Epidermal melanocyte (primary cell): ENCODE measurements at regions not wholly inside any gene's neighbourhood (a gene's known extent, or its start where the extent isn't known, plus 50 kb on each side); places are given as distances from the start of the nearest gene placed in this dataset.
"Not testable (repeated sequence)": the region's sequence is repeated elsewhere in the genome, so short reads cannot be mapped to it uniquely, and the experiment has no call there.

ENCODE experiments used
- DNase-seq: peaks from one replicate; pipeline ENCODE4 v3.0.0; 2011; ENCODE audit warnings: low spot score; ENCODE audit not compliant: insufficient read length

GRCh38 chr2:212913640-212914306 lies 237.6 kb downstream of the IKZF2 start:
- DNase-seq: no peak

DNA sequence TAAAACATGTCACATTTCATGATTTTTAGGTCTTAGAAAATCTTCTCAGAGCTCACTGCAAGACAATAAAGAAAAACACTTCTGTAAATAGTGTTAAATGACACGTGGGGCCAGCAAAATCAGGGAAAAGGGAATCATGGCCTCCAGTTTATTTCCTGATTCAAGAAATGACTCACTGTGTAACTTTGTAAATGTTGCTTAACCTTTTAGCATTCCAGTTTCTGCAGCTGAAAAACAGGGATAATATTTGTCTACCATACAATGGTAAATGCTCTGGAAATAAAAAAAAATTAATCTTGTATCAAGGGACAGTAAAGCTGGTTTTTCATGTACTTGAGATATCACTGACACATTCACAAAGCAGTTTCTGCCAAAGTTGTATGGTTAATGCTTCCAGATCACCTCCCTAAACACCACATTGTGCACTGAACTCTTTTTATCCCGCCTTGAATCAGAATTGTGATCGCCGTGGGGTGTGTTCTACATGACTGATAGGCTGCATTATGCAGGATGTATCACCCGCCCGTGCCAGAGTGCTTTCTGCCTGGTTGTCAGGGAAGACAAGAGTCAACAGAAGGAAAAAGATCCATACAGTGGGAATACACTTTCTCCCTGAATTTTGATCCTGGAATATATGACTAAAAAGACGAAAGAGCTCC lies 238.8 kb downstream of the IKZF2 start:
- DNase-seq: peak; percentile 46

DNA sequence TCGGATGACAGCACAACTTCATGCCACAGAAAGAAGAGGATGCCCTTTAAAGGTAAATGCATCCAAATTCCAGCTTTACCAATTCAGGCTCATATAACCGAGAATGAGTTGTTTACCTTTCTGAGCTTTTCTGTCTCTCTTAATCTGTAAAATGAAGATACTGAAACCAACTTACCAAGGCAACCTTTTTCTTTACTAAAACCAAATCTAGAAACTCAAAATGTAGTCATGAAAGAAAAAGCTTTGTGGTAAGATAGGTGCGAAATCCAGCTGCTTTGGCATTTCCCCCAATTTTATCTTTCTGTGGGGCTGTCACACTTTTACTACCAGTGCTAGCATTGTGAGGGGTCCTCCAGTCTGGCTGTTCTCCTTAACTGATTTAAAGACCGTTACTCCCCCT lies 240.4 kb downstream of the IKZF2 start:
- DNase-seq: no peak

- no peak for DNase-seq
Observed at GRCh38 chr2:212908682-212909435, 242.6 kb downstream of the IKZF2 start.

GRCh38 chr2:212908031-212908430 lies 243.4 kb downstream of the IKZF2 start:
- no peak for DNase-seq

DNA sequence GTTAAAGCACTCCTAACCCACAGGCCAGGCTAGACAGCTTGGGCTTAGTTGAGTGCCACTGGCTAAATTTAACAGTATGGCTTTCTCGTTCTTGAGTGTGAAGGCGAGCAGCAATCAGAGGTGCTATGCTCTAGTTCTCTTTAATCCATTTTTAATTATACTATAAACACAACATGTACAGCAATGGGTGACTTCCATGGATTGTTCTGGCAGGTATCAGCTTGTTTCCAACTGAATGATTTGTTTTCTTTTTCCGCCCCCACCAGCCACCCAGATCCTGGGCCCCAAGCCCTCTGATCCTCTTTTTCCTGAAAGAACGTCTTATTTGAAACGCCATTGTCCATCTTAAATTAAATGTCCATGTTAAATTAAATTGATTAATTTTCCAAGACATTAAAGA lies 244.8 kb downstream of the IKZF2 start:
- no peak for DNase-seq

- no peak for DNase-seq
Observed at GRCh38 chr2:212905640-212906201, 245.7 kb downstream of the IKZF2 start.

DNA sequence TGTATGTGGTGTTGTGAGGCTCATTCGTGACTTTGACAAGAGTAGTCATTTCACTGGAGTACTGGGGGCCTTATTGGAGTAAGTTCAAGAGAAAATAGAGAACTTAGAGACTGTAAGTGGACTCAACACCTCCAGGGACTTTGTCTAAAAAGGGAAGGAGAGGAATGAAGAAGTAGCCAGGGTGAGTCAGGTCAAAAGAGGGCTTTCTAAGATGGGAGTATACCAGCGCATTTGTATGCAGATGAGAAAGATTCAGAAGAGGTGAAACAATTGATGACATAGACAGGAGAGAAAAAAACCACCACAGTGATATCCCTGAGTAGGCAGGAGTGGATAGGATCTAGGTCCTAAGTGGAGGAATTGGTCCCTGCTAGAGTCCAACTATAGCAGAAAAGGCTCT lies 246.8 kb downstream of the IKZF2 start:
- no peak for DNase-seq

GRCh38 chr2:212903413-212903812 lies 248.0 kb downstream of the IKZF2 start:
- no peak for DNase-seq

DNA sequence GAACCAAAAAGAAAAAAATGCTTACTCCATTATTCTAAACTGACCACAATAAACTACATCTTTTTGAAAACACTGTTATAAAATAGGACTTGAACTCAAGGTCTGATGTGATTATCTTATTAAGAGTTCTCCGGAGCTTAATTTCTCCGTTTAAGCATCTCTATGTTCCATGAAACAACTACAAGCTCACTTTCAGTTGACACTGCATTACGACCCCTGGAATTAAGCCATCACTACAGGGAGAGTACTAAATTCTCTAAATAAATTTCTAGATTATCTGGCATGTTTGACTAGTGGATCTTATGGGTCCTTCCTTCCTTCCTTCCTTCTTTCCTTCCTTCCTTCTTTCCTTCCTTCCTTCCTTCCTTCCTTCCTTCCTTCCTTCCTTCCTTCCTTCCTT lies 249.0 kb downstream of the IKZF2 start:
- DNase-seq: no peak

GRCh38 chr2:212901604-212902275 lies 249.7 kb downstream of the IKZF2 start:
- DNase-seq: no peak

GRCh38 chr2:212900715-212901114 lies 250.7 kb downstream of the IKZF2 start:
- DNase-seq: no peak

DNA sequence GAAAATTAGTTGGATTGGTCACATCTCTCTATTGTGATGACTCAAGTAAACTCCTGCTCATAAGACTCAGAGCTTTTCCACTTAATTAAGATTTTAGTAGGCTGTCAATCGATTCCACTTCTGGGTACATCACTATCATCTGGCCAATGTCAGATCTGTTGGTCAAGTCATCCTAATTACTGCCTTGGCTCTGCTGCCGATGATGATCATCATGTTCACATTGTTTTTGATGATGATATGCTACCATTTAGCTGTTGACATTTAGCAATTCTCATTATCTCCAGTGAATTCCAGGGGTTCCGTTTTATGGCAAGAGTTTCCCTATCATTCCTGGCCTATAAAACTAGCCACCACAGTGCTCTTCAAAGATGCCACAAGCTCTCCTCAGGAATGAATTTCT lies 253.4 kb downstream of the IKZF2 start:
- DNase-seq: no peak

GRCh38 chr2:212897296-212897695 lies 254.1 kb downstream of the IKZF2 start:
- no peak for DNase-seq

- DNase-seq: no peak
Observed at GRCh38 chr2:212894026-212894425, 257.4 kb downstream of the IKZF2 start.

GRCh38 chr2:212893216-212893615 lies 258.2 kb downstream of the IKZF2 start:
- no peak for DNase-seq

- no peak for DNase-seq
Observed at GRCh38 chr2:212892193-212892592, 259.2 kb downstream of the IKZF2 start.

- no peak for DNase-seq
Observed at GRCh38 chr2:212891580-212891979, 259.8 kb downstream of the IKZF2 start.

DNA sequence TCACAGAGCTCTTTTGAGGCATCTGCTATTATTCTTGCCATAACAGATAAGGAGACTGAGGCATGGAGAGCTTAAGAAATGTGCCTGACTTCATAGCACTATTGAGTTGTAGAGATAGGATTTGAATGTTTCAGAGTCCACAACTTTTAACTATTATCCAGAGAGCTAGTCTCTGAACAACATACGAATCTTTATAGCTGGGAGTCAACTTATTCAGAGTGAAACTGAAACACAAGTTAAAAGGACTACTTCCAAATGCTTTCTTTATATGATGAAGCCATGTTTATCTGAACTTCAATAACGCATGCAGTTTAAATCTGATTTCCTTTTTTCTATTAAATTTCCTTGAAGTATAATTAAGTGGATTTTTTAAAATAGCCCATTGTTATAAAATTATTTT lies 268.8 kb downstream of the IKZF2 start:
- no peak for DNase-seq

DNA sequence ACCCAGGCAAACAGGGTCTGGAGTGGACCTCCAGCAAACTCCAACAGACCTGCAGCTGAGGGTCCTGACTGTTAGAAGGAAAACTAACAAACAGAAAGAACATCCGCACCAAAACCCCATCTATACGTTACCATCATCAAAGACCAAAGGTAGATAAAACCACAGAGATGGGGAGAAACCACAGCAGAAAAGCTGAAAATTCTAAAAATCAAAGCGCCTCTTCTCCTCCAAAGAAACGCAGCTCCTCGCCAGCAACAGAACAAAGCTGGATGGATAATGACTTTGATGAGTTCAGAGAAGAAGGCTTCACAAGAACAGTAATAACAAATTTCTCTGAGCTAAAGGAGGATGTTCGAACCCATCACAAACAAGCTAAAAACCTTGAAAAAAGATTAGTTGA lies 274.9 kb downstream of the IKZF2 start:
- DNase-seq: not testable (repeated sequence)

DNA sequence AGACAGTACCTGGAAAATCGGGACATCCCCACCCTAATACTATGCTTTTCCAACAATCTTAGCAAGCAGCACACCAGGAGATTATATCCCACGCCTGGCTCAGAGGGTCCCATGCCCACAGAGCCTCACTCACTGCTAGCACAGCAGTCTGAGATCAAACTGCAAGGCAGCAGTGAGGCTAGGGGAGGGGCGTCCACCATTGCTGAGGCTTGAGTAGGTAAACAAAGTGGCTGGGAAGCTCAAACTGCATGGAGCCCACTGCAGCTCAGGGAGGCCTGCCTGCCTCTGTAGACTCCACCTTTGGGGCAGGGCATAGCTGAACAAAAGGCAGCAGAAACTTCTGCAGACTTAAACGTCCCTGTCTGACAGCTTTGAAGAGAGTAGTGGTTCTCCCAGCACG lies 275.5 kb downstream of the IKZF2 start:
- not testable (repeated sequence) for DNase-seq

GRCh38 chr2:212873256-212873655 lies 278.2 kb downstream of the IKZF2 start:
- no peak for DNase-seq
